NB4 (cell line): ENCODE measurements at regions not wholly inside any gene's neighbourhood (a gene's known extent, or its start where the extent isn't known, plus 50 kb on each side); places are given as distances from the start of the nearest gene placed in this dataset.

Experiments
- DNase-seq: peaks from one replicate; pipeline ENCODE4 v3.0.0; 2010; ENCODE audit warnings: low read depth
- H3K4me3 ChIP-seq: one replicate; pipeline ENCODE4 v1.5.1; 2011; ENCODE audit warnings: mild to moderate bottlenecking, low read depth, low read length, moderate library complexity
- CTCF ChIP-seq: IDR thresholded peaks from one replicate; pipeline ENCODE4 v1.5.1; 2012; ENCODE audit warnings: low read depth, low read length
- MAX ChIP-seq: IDR thresholded peaks from 2 replicates; pipeline ENCODE4 v1.6.1; 2011; ENCODE audit warnings: low read depth, low read length
- MYC ChIP-seq: IDR thresholded peaks from 2 replicates; pipeline ENCODE4 v1.6.1; 2011; ENCODE audit warnings: low read depth, low read length
- POLR2A ChIP-seq: IDR thresholded peaks from 2 replicates; pipeline ENCODE4 v1.6.1; 2011; ENCODE audit warnings: mild to moderate bottlenecking; ENCODE audit not compliant: insufficient read length; ENCODE audit errors: extremely low read depth

- no peak for DNase-seq
- H3K4me3 ChIP-seq, result no peak overlapping the region
- TF ChIP-seq MAX (no peak), MYC (no peak), POLR2A (no peak), CTCF (no peak)
Observed at GRCh38 chr4:170538821-170539473, 449.2 kb upstream of the AADAT start.

- DNase-seq, result no peak
- no peak overlapping the region for H3K4me3 ChIP-seq
Observed at GRCh38 chr4:170529748-170530722, 440.3 kb upstream of the AADAT start.

GRCh38 chr4:170526471-170526870 lies 436.7 kb upstream of the AADAT start:
- H3K4me3 ChIP-seq, result no peak overlapping the region
- no peak for TF ChIP-seq POLR2A
- TF ChIP-seq MYC, result no peak
- no peak for TF ChIP-seq CTCF
- TF ChIP-seq MAX, result no peak
- DNase-seq, result no peak

More at GRCh38 chr4:170529748-170530722, 440.3 kb upstream of the AADAT start:
- no peak for TF ChIP-seq POLR2A
- TF ChIP-seq MYC, result no peak
- TF ChIP-seq MAX, result no peak

GRCh38 chr4:170522427-170522970 lies 432.7 kb upstream of the AADAT start:
- no peak for DNase-seq
- TF ChIP-seq CTCF (no peak), POLR2A (no peak), MYC (no peak), MAX (no peak)
- H3K4me3 ChIP-seq, result no peak overlapping the region

GRCh38 chr4:170497689-170498088 lies 407.9 kb upstream of the AADAT start:
- no peak for DNase-seq
- TF ChIP-seq CTCF (no peak), MYC (no peak), MAX (no peak), POLR2A (no peak)
- H3K4me3 ChIP-seq, result peak overlapping the region; percentile 27

GRCh38 chr4:170497112-170497511 lies 407.4 kb upstream of the AADAT start:
- peak; percentile 25 for DNase-seq
- H3K4me3 ChIP-seq, result peak overlapping the region; percentile 27
- TF ChIP-seq POLR2A (no peak), MYC (no peak), CTCF (no peak), MAX (no peak)
